Sigmoid colon (tissue), 4 donors: ENCODE measurements at regions not wholly inside any gene's neighbourhood (a gene's known extent, or its start where the extent isn't known, plus 50 kb on each side); places are given as distances from the start of the nearest gene placed in this dataset.

Source experiments
- POLR2A ChIP-seq, 2 donors: fragments of 450-650 bp; IDR thresholded peaks; one replicate each; pipeline ENCODE4 v1.6.1; 2016; ENCODE audit warnings: antibody characterized with exemption in 2 of 2, mild to moderate bottlenecking in 2 of 2, moderate library complexity in 2 of 2
- POLR2AphosphoS5 ChIP-seq, 4 donors: sonication (generic); formaldehyde crosslinking; IDR thresholded peaks; one replicate each; pipeline ENCODE4 v1.6.1; 2017; ENCODE audit warnings: antibody characterized with exemption in 4 of 4
- TF ChIP-seq, protein P1 (sequence below), 4 experiments: fragments of 450-650 bp in 3 of 4; fragments of 200-600 bp in 1 of 4; IDR thresholded peaks; one replicate each; pipeline ENCODE4 v1.5.1; 2016 to 2019; ENCODE audit warnings: antibody characterized with exemption in 4 of 4, mild to moderate bottlenecking in 3 of 4, moderate library complexity in 2 of 4

DNA sequence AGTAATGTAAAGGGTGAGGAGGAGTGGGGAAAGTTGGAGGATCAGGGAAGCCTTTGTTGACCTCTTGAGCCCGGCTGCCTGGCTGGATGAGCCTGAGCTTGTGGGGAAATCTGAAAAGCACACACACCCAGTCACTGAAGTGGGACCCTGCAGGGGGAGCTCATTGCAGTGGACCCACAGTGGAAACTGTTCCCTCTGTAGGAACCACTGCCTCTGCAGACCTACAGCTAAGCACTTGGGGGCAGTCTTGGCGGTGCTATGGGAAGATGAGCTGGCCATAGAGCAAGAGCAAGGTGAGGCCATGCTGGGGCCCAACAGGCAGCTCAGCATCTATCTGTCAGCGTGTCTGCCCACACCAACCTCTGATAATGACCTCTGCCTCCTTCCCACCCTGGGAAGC is 294.8 kb downstream of the TSHZ3 start:
- TF ChIP-seq, protein P1, sequence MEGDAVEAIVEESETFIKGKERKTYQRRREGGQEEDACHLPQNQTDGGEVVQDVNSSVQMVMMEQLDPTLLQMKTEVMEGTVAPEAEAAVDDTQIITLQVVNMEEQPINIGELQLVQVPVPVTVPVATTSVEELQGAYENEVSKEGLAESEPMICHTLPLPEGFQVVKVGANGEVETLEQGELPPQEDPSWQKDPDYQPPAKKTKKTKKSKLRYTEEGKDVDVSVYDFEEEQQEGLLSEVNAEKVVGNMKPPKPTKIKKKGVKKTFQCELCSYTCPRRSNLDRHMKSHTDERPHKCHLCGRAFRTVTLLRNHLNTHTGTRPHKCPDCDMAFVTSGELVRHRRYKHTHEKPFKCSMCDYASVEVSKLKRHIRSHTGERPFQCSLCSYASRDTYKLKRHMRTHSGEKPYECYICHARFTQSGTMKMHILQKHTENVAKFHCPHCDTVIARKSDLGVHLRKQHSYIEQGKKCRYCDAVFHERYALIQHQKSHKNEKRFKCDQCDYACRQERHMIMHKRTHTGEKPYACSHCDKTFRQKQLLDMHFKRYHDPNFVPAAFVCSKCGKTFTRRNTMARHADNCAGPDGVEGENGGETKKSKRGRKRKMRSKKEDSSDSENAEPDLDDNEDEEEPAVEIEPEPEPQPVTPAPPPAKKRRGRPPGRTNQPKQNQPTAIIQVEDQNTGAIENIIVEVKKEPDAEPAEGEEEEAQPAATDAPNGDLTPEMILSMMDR (IDR thresholded peaks at IDR 0.05): no peak
- TF ChIP-seq POLR2A (IDR thresholded peaks at IDR 0.05) (no peak), POLR2AphosphoS5 (IDR thresholded peaks at IDR 0.05) (no peak)
